HL-60 (cell line): ENCODE measurements at regions not wholly inside any gene's neighbourhood (a gene's known extent, or its start where the extent isn't known, plus 50 kb on each side); places are given as distances from the start of the nearest gene placed in this dataset.

Experiments used
- CTCF ChIP-seq: IDR thresholded peaks from one replicate; pipeline ENCODE4 v1.5.1; 2011; ENCODE audit warnings: low read length, control low read depth, inconsistent platforms; ENCODE audit not compliant: insufficient read depth
- GABPA ChIP-seq: IDR thresholded peaks from 2 replicates; pipeline ENCODE4 v1.6.1; 2012; ENCODE audit warnings: low read depth
- POLR2AphosphoS5 ChIP-seq: IDR thresholded peaks from 2 replicates; pipeline ENCODE4 v1.6.1; 2012; ENCODE audit warnings: low read depth
- REST ChIP-seq: IDR thresholded peaks from 2 replicates; pipeline ENCODE4 v1.6.1; 2012; ENCODE audit warnings: low read depth; ENCODE audit not compliant: insufficient replicate concordance
- SPI1 ChIP-seq: IDR thresholded peaks from 2 replicates; pipeline ENCODE4 v1.6.1; 2012; ENCODE audit warnings: low read depth, mild to moderate bottlenecking, borderline replicate concordance

- TF ChIP-seq CTCF (no peak), POLR2AphosphoS5 (no peak), SPI1 (no peak), REST (no peak), GABPA (no peak)
Observed at GRCh38 chr6:74657931-74658330, 547.9 kb downstream of the COL12A1 start.
